Omental fat pad (tissue), 3 donors: ENCODE measurements at regions not wholly inside any gene's neighbourhood (a gene's known extent, or its start where the extent isn't known, plus 50 kb on each side); places are given as distances from the start of the nearest gene placed in this dataset.

ENCODE experiments used
- ATAC-seq: fragments of 150-250 bp; one replicate; pipeline ENCODE4 v1.9.1; 2016; ENCODE audit warnings: mild to moderate bottlenecking, moderate library complexity; ENCODE audit not compliant: low FRiP score
- DNase-seq: peaks from one replicate; pipeline ENCODE4 v3.0.0-alpha.2; 2019; ENCODE audit warnings: low spot score
- CTCF ChIP-seq, 3 donors: fragments of 450-650 bp; IDR thresholded peaks; one replicate each; pipeline ENCODE4 v1.5.1; 2016 to 2017; ENCODE audit warnings: antibody characterized with exemption in 3 of 3, mild to moderate bottlenecking in 3 of 3, moderate library complexity in 2 of 3

GRCh38 chr13:74280795-74281490 lies 146.7 kb upstream of the KLF12 start:
- TF ChIP-seq CTCF (IDR thresholded peaks at IDR 0.05): no peak
- no peak for ATAC-seq
- DNase-seq: no peak

GRCh38 chr13:74280093-74280794 lies 146.0 kb upstream of the KLF12 start:
- no peak for ATAC-seq
- no peak for TF ChIP-seq CTCF (IDR thresholded peaks at IDR 0.05)
- DNase-seq: no peak

- DNase-seq (no peak), ATAC-seq (no peak)
- no peak for TF ChIP-seq CTCF (IDR thresholded peaks at IDR 0.05)
Measured at GRCh38 chr13:74278901-74279300, 144.7 kb upstream of the KLF12 start.

- no peak for DNase-seq
- ATAC-seq: no peak
- TF ChIP-seq CTCF (IDR thresholded peaks at IDR 0.05): no peak
Measured at GRCh38 chr13:74274916-74275315, 140.7 kb upstream of the KLF12 start.

- no peak for ATAC-seq
- no peak for DNase-seq
- no peak for TF ChIP-seq CTCF (IDR thresholded peaks at IDR 0.05)
Measured at GRCh38 chr13:74273581-74273980, 139.4 kb upstream of the KLF12 start.

- DNase-seq (no peak), ATAC-seq (no peak)
- TF ChIP-seq CTCF (IDR thresholded peaks at IDR 0.05): no peak
Measured at GRCh38 chr13:74272826-74273225, 138.6 kb upstream of the KLF12 start.

GRCh38 chr13:74270018-74270417 lies 135.8 kb upstream of the KLF12 start:
- DNase-seq (no peak), ATAC-seq (no peak)
- TF ChIP-seq CTCF (IDR thresholded peaks at IDR 0.05): no peak
